GM12865 (cell line): ENCODE measurements at regions not wholly inside any gene's neighbourhood (a gene's known extent, or its start where the extent isn't known, plus 50 kb on each side); places are given as distances from the start of the nearest gene placed in this dataset.
A peak's percentile ranks its signal among the peaks of the same experiment; 100 is the strongest.

Experiments
- DNase-seq: peaks from one replicate; pipeline ENCODE4 v3.0.0; 2010; ENCODE audit warnings: low read depth
- H3K4me3 ChIP-seq: 2 replicates; pipeline ENCODE4 v1.5.1; 2011; ENCODE audit warnings: mild to moderate bottlenecking, low read depth, low read length, control low read depth
- TF ChIP-seq, protein P1 (sequence below): IDR thresholded peaks from 2 replicates; pipeline ENCODE4 v1.5.1; 2011; ENCODE audit warnings: low read length, control low read depth, low read depth, inconsistent platforms; ENCODE audit not compliant: insufficient read depth; ENCODE audit errors: missing control alignments

DNA sequence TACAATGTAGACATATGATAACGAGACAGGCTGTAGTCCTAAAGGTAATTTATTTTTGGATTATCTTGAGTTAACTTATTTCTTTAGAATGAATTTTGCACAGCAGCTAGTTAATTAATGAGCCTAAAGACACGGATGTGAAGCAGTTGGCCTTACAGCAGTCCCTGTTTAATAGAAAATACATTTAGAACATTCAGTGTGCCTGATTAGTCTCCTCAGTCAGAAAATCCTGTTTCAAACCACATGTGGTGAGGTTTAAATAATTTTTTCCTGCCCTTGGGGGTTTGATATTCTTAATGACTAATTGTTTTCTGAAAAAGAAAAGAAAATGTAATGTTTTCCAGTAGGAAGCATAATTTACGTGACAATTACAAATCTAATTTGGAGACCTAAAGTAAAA is 494.2 kb upstream of the CDH8 start:
- no peak for DNase-seq
- TF ChIP-seq, protein P1, sequence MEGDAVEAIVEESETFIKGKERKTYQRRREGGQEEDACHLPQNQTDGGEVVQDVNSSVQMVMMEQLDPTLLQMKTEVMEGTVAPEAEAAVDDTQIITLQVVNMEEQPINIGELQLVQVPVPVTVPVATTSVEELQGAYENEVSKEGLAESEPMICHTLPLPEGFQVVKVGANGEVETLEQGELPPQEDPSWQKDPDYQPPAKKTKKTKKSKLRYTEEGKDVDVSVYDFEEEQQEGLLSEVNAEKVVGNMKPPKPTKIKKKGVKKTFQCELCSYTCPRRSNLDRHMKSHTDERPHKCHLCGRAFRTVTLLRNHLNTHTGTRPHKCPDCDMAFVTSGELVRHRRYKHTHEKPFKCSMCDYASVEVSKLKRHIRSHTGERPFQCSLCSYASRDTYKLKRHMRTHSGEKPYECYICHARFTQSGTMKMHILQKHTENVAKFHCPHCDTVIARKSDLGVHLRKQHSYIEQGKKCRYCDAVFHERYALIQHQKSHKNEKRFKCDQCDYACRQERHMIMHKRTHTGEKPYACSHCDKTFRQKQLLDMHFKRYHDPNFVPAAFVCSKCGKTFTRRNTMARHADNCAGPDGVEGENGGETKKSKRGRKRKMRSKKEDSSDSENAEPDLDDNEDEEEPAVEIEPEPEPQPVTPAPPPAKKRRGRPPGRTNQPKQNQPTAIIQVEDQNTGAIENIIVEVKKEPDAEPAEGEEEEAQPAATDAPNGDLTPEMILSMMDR: no peak
- H3K4me3 ChIP-seq: no peak overlapping the region

DNA sequence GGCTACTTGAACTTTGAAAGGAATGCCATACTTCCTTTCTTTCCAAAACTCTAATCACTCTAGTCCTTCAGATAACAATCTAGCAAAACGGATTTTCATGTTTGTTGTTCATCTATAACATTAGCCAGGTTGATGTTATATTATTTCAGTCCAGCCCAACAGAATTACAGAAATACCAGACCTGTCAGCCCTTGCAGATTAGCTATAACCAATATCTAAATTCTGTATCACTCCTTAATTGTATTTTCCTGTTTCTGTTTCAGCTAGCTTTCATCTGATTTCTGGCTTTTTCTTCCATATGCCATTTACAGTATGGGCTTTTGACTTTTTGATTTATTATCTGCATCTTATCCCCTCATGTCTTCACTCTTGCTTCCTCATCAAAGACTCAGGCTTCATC is 479.8 kb upstream of the CDH8 start:
- TF ChIP-seq, protein P1: no peak
- no peak for DNase-seq
- no peak overlapping the region for H3K4me3 ChIP-seq

DNA sequence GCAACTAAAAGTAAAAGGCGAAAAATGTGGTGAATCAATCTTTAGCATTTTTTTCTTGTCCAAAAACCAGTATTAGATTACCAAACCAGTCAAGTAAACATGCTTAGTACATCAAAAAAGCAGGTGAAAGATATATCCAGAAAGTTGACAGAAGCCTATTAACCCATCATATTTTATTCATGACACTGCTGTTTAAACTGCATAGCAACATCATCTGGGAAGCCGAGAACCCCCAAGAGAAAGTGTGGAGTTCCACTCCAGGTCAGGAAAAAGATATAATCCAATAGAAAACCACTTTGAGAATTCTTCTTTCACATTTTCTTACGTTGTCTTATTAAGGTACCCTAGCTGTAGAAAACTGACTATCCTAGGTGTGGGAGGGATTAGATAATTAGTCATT is 466.8 kb upstream of the CDH8 start:
- DNase-seq: no peak
- no peak overlapping the region for H3K4me3 ChIP-seq
- TF ChIP-seq, protein P1: no peak

DNA sequence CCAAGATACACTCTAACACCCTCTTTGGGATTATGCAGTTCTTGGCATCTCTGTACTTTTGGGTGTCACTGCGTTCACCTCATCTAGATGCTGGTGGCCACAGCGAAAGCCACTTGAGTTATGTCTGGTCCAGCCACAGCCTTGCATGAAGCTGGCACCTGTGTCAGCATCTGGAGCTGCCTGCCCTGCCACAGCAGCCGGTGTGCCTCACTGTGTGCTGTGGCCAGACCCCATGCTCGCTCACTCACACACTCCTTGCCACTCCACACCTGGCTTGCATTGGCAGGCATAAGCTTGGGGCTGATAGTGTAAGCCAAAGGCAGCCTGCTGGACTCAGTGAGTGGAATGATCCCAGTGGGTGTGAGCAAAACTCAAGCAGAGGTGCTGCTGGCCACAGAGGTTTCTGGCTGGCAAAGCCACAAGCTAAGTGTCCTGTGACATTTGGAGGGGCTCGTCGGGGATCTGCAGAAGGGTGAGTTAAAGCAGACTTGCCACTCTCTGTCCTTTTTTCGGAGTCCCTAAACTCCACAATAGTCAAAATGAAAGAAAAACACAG is 442.7 kb upstream of the CDH8 start:
- H3K4me3 ChIP-seq: no peak overlapping the region
- TF ChIP-seq, protein P1: no peak
- peak; percentile 27 for DNase-seq

DNA sequence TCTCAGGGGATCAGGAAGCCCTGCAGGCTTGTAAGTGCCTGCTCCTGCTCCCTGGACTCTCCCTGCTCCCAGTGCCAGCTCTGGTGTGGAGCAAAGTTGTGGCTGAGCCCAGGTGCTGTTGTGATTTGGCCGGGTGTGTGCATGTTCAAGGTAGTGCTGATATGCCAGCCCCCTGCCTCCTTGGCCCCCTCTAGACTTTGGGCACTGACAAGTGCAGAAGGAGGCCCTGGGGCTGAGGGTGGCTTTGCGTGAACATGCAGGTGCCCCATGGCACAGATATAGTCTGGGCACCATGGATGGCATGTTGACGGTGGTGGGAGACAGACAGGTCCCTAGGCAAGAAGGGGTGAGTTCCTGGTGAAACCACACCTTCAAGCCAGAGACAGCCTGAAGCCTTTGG is 441.6 kb upstream of the CDH8 start:
- H3K4me3 ChIP-seq: no peak overlapping the region
- no peak for DNase-seq
- TF ChIP-seq, protein P1: no peak

DNA sequence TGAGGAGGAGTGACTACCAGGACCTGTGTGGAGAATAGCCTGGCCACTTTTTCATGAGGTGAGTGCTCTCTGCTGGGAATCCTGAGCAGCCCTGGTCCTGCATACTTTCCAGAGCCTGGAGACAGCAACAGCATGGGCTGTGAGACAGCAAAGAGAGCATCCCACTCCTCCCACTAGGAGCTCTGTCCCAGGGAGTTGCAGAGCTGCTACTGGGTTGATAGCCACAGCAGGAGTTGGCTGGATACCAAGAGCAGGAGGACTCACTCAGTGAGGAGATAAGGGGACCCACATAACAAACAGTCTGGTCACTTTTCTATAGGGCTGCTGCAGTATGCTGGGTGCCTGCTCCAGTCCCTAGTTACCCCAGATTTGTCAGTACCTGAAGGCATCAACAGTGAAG is 439.3 kb upstream of the CDH8 start:
- TF ChIP-seq, protein P1: no peak
- no peak for DNase-seq
- no peak overlapping the region for H3K4me3 ChIP-seq

DNA sequence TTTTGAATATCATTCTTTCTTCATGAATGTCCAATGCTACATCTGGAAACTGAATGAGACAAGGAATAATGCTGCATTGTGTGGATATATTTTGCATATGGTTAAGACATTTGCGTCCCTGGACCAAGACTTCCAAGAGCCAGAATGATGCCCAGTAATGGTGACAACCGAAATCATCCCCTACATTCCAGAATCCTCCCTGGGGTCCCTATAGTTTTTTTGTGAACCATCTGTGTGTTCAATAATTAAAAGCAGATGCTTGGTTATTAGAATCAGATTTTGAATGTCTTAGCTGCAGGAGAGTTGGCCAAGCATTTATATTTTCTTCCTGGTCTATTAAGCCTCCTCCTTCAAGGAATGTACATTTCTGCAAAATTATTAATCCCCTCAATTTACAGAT is 426.7 kb upstream of the CDH8 start:
- DNase-seq: no peak
- H3K4me3 ChIP-seq: no peak overlapping the region
- TF ChIP-seq, protein P1: no peak
